ENCODE measurements at regions not wholly inside any gene's neighbourhood (a gene's known extent, or its start where the extent isn't known, plus 50 kb on each side); places are given as distances from the start of the nearest gene placed in this dataset.
"Not testable (repeated sequence)": the region's sequence is repeated elsewhere in the genome, so short reads cannot be mapped to it uniquely, and the experiment has no call there.

DNA sequence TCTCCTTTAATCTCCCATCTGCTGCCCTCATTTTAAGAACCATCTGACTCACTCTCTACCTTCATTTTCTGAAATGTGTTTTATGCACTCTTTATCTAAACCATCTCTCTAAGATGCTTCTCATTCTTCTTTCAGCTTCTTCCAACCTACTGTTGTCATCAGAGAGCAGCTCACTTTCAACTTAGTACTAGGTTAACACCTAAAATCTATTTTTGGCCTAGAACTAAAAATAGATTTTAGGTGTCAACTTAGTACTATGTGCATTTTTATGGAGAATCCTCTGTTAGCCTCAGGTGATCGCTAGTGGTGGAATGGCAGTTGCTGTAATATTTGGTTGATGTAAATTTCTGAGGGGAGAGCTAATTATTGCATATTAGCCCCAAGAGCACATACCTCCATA, 277.1 kb downstream of the KCNJ2 start:
- no peak overlapping the region for H3K9ac ChIP-seq (ENCODE audit: low read length)

DNA sequence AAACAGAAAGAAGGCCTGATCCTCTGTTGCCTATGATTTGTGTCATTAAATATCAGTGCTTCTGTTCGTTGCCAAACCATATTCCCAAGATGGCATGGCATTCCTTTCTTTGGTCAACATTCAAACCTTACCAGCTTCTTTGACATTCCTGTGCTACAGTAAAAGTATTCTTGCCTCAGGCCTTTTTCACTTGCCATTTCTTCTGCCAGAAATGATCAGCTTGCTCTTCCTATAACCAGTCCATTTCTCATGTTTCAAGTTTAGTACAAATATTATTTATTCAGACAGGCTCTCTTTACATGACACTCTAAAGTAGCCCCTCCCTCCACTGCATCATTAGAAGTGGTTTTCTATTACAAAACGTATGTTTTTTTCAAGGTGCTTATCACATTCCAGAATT, 278.3 kb downstream of the KCNJ2 start:
- Histone ChIP-seq H3K4me3 (ENCODE audit: low read length) (no peak overlapping the region), H3K4me1 (ENCODE audit: control insufficient read depth, insufficient read depth, low read length) (no peaks in the 10 kb centered on the region), H3K9ac (ENCODE audit: low read length) (no peak overlapping the region), H3K36me3 (ENCODE audit: control insufficient read depth, insufficient read depth, low read length) (no peaks in the 10 kb centered on the region), H3K27me3 (ENCODE audit: control insufficient read depth, insufficient read depth, low read length) (no peaks in the 10 kb centered on the region), H3K27ac (ENCODE audit: low read depth, low read length) (no peak overlapping the region)

More for the DNA sequence above, 277.1 kb downstream of the KCNJ2 start:
- H3K4me3 ChIP-seq (ENCODE audit: low read length): no peak overlapping the region
- no peaks in the 10 kb centered on the region for H3K4me1 ChIP-seq (ENCODE audit: control insufficient read depth, insufficient read depth, low read length)
- H3K27ac ChIP-seq (ENCODE audit: low read depth, low read length): no peak overlapping the region
- no peaks in the 10 kb centered on the region for H3K36me3 ChIP-seq (ENCODE audit: control insufficient read depth, insufficient read depth, low read length)
- no peaks in the 10 kb centered on the region for H3K27me3 ChIP-seq (ENCODE audit: control insufficient read depth, insufficient read depth, low read length)

DNA sequence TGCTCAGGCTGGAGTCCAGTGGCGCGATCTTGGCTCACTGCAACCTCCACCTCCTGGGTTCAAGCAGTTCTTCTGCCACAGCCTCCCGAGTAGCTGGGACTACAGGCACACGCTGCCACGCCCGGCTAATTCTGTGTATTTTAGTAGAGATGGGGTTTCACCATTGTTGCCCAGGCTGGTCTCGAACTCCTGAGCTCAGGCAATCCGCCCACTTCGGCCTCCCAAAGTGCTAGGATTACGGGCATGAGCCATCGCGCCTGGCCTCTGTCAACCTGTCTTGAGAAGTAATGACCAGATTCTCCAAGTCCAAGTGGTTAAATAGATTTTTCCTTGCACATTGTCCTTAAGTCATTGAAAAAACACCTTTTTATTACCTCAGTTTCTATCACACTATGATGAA, 283.7 kb downstream of the KCNJ2 start:
- not testable (repeated sequence) for H3K4me3 ChIP-seq (ENCODE audit: low read length); H3K27ac ChIP-seq (ENCODE audit: low read depth, low read length); H3K9ac ChIP-seq (ENCODE audit: low read length); H3K36me3 ChIP-seq (ENCODE audit: control insufficient read depth, insufficient read depth, low read length); H3K4me1 ChIP-seq (ENCODE audit: control insufficient read depth, insufficient read depth, low read length); H3K27me3 ChIP-seq (ENCODE audit: control insufficient read depth, insufficient read depth, low read length)

DNA sequence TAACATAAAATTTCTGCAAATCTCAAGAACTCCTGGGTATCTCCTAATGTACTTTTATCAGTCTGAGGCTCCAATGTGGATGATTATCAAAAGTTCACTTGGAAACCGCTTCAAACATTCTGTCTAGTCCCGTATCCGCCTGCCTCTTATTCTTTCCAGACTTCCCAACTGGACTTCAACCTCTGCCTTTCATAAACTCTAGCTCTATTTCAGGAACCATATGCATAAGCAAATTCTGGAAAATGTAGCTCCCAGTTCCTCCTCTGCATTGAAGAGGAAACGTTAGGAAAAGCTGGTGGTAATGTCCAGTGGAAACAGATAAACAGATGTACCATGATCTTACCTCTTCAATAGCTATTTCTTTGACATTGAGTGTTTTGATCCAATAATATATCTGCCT, 285.0 kb downstream of the KCNJ2 start:
- Histone ChIP-seq H3K4me3 (ENCODE audit: low read length) (no peak overlapping the region), H3K27ac (ENCODE audit: low read depth, low read length) (no peak overlapping the region), H3K9ac (ENCODE audit: low read length) (no peak overlapping the region), H3K4me1 (ENCODE audit: control insufficient read depth, insufficient read depth, low read length) (no peaks in the 10 kb centered on the region), H3K36me3 (ENCODE audit: control insufficient read depth, insufficient read depth, low read length) (no peaks in the 10 kb centered on the region), H3K27me3 (ENCODE audit: control insufficient read depth, insufficient read depth, low read length) (no peaks in the 10 kb centered on the region)

- Histone ChIP-seq H3K27me3 (ENCODE audit: control insufficient read depth, insufficient read depth, low read length) (no peaks in the 10 kb centered on the region), H3K9ac (ENCODE audit: low read length) (no peak overlapping the region), H3K36me3 (ENCODE audit: control insufficient read depth, insufficient read depth, low read length) (no peaks in the 10 kb centered on the region)
These were observed 285.6 kb downstream of the KCNJ2 start for GRCh38 chr17:70454908-70455307.

DNA sequence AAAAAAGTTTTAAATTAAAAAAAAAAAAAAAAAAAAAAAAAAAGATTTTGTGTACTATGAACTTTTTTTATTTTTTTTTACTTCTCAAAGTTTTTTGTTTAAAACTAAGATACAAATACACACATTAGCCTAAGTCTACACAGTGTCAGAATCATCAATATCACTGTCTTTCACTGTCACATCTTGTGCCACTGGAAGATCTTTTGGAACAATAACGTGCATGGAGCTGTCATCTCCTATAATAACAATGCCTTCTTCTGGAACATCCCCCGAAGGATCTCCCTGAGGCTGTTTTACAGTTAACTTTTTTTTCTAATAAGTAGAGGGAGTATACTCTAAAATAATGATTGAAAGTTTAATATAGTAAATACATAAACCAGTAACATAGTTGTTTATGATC, 295.7 kb downstream of the KCNJ2 start:
- Histone ChIP-seq H3K4me3 (ENCODE audit: low read length) (no peak overlapping the region), H3K9ac (ENCODE audit: low read length) (no peak overlapping the region), H3K36me3 (ENCODE audit: control insufficient read depth, insufficient read depth, low read length) (no peaks in the 10 kb centered on the region), H3K27me3 (ENCODE audit: control insufficient read depth, insufficient read depth, low read length) (no peaks in the 10 kb centered on the region), H3K27ac (ENCODE audit: low read depth, low read length) (no peak overlapping the region), H3K4me1 (ENCODE audit: control insufficient read depth, insufficient read depth, low read length) (no peaks in the 10 kb centered on the region)

More at GRCh38 chr17:70454908-70455307, 285.6 kb downstream of the KCNJ2 start:
- Histone ChIP-seq H3K4me1 (ENCODE audit: control insufficient read depth, insufficient read depth, low read length) (no peaks in the 10 kb centered on the region), H3K27ac (ENCODE audit: low read depth, low read length) (no peak overlapping the region), H3K4me3 (ENCODE audit: low read length) (no peak overlapping the region)

DNA sequence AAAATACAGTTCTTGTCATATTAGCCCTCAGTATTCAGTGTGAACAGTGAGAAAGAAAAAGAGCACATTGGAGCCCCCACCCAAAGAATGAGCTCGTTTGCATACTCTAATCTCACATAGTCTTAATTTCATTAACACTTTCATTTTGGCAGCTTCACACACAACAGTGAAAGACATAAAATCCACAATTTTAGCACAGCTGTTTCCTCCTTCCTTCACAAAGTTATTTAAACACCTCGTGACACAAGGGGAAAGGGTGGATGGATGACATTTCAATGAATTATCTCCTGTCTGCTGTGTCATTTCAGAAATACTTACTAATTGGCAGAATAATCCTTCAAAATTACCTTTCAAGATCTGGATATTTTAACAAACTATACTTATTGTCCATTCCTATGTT, 299.3 kb downstream of the KCNJ2 start:
- Histone ChIP-seq H3K27ac (ENCODE audit: low read depth, low read length) (no peak overlapping the region), H3K4me3 (ENCODE audit: low read length) (no peak overlapping the region), H3K27me3 (ENCODE audit: control insufficient read depth, insufficient read depth, low read length) (no peaks in the 10 kb centered on the region), H3K4me1 (ENCODE audit: control insufficient read depth, insufficient read depth, low read length) (no peaks in the 10 kb centered on the region), H3K9ac (ENCODE audit: low read length) (no peak overlapping the region), H3K36me3 (ENCODE audit: control insufficient read depth, insufficient read depth, low read length) (no peaks in the 10 kb centered on the region)

DNA sequence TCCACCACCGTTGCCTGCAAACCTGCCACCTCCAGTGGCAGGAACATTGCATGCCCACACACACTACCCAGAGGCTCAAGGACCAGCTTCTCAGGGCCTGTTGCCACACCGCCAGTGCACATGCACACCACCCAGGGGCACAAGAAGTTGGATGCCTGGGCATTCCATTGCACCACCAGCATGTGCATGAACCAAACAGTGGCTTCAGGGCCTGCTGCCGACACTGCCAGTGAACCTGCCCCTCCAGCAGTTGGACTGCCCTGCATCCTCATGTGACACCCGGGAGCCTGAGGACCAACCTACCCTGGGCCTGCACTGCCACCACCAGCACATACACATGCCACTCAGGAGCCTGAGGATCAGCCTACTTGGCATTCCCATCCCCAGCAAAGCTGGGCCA, 303.7 kb downstream of the KCNJ2 start:
- no peaks in the 10 kb centered on the region for H3K4me1 ChIP-seq (ENCODE audit: control insufficient read depth, insufficient read depth, low read length)
- H3K9ac ChIP-seq (ENCODE audit: low read length): no peak overlapping the region
- no peaks in the 10 kb centered on the region for H3K36me3 ChIP-seq (ENCODE audit: control insufficient read depth, insufficient read depth, low read length)
- no peak overlapping the region for H3K4me3 ChIP-seq (ENCODE audit: low read length)
- no peaks in the 10 kb centered on the region for H3K27me3 ChIP-seq (ENCODE audit: control insufficient read depth, insufficient read depth, low read length)
- no peak overlapping the region for H3K27ac ChIP-seq (ENCODE audit: low read depth, low read length)

GRCh38 chr17:70476368-70476767, 307.0 kb downstream of the KCNJ2 start:
- no peak overlapping the region for H3K4me3 ChIP-seq (ENCODE audit: low read length)
- H3K27me3 ChIP-seq (ENCODE audit: control insufficient read depth, insufficient read depth, low read length): no peaks in the 10 kb centered on the region
- H3K36me3 ChIP-seq (ENCODE audit: control insufficient read depth, insufficient read depth, low read length): no peaks in the 10 kb centered on the region
- no peak overlapping the region for H3K9ac ChIP-seq (ENCODE audit: low read length)
- H3K27ac ChIP-seq (ENCODE audit: low read depth, low read length): no peak overlapping the region
- H3K4me1 ChIP-seq (ENCODE audit: control insufficient read depth, insufficient read depth, low read length): no peaks in the 10 kb centered on the region

DNA sequence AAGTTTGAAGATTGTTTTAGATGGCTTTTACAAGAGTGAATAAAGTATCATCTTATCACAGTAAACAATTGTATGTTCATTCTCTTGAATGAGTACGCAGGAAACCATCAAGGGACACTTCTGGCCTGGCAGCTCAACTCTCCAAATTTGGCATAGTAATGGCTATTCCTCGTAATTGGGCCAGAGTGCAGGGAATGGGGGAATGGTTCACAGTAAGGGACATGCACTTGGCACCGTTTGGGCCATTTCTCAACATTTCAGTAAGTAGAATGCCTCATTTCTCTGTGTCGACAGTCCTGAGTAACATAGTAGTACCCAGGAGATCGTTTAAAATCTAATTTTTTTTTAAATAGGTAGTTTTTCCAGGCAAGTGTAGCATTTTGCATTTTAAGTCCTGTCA, 309.6 kb downstream of the KCNJ2 start:
- no peaks in the 10 kb centered on the region for H3K27me3 ChIP-seq (ENCODE audit: control insufficient read depth, insufficient read depth, low read length)
- H3K4me1 ChIP-seq (ENCODE audit: control insufficient read depth, insufficient read depth, low read length): no peaks in the 10 kb centered on the region
- H3K4me3 ChIP-seq (ENCODE audit: low read length): no peak overlapping the region
- H3K9ac ChIP-seq (ENCODE audit: low read length): no peak overlapping the region
- H3K36me3 ChIP-seq (ENCODE audit: control insufficient read depth, insufficient read depth, low read length): no peaks in the 10 kb centered on the region
- H3K27ac ChIP-seq (ENCODE audit: low read depth, low read length): no peak overlapping the region

GRCh38 chr17:70479779-70480178, 310.4 kb downstream of the KCNJ2 start:
- no peak overlapping the region for H3K4me3 ChIP-seq (ENCODE audit: low read length)
- H3K4me1 ChIP-seq (ENCODE audit: control insufficient read depth, insufficient read depth, low read length): no peaks in the 10 kb centered on the region
- H3K9ac ChIP-seq (ENCODE audit: low read length): no peak overlapping the region
- no peaks in the 10 kb centered on the region for H3K27me3 ChIP-seq (ENCODE audit: control insufficient read depth, insufficient read depth, low read length)
- no peak overlapping the region for H3K27ac ChIP-seq (ENCODE audit: low read depth, low read length)
- no peaks in the 10 kb centered on the region for H3K36me3 ChIP-seq (ENCODE audit: control insufficient read depth, insufficient read depth, low read length)

DNA sequence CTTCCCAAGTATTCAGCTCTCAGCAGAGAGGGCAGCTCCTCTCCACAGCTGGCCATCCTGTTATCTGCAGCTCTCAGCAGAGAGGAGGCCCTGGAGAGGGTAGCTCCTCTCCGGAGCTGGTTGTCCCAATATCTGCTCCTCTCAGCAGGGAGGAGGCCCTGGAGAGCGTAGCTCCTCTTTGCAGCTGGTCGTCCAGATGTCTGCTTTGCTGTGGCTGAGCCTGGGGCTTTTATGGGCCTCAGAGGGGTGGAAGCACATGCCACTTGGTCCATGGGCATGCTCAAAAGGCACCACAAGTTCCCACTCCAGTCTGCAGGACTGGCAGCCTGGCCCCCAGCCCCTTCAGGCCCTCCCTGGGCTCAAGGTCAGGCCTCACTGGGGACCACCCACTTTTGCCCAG, 314.3 kb downstream of the KCNJ2 start:
- H3K27ac ChIP-seq (ENCODE audit: low read depth, low read length): no peak overlapping the region
- H3K27me3 ChIP-seq (ENCODE audit: control insufficient read depth, insufficient read depth, low read length): no peaks in the 10 kb centered on the region
- H3K4me1 ChIP-seq (ENCODE audit: control insufficient read depth, insufficient read depth, low read length): no peaks in the 10 kb centered on the region
- H3K36me3 ChIP-seq (ENCODE audit: control insufficient read depth, insufficient read depth, low read length): no peaks in the 10 kb centered on the region
- no peak overlapping the region for H3K4me3 ChIP-seq (ENCODE audit: low read length)
- no peak overlapping the region for H3K9ac ChIP-seq (ENCODE audit: low read length)

GRCh38 chr17:70484050-70484449, 314.7 kb downstream of the KCNJ2 start:
- no peaks in the 10 kb centered on the region for H3K4me1 ChIP-seq (ENCODE audit: control insufficient read depth, insufficient read depth, low read length)
- H3K4me3 ChIP-seq (ENCODE audit: low read length): no peak overlapping the region
- no peaks in the 10 kb centered on the region for H3K27me3 ChIP-seq (ENCODE audit: control insufficient read depth, insufficient read depth, low read length)
- no peak overlapping the region for H3K27ac ChIP-seq (ENCODE audit: low read depth, low read length)
- H3K36me3 ChIP-seq (ENCODE audit: control insufficient read depth, insufficient read depth, low read length): no peaks in the 10 kb centered on the region
- no peak overlapping the region for H3K9ac ChIP-seq (ENCODE audit: low read length)

GRCh38 chr17:70484496-70484895, 315.2 kb downstream of the KCNJ2 start:
- H3K9ac ChIP-seq (ENCODE audit: low read length): no peak overlapping the region
- H3K36me3 ChIP-seq (ENCODE audit: control insufficient read depth, insufficient read depth, low read length): no peaks in the 10 kb centered on the region
- H3K27me3 ChIP-seq (ENCODE audit: control insufficient read depth, insufficient read depth, low read length): no peaks in the 10 kb centered on the region
- no peak overlapping the region for H3K4me3 ChIP-seq (ENCODE audit: low read length)
- H3K27ac ChIP-seq (ENCODE audit: low read depth, low read length): no peak overlapping the region
- H3K4me1 ChIP-seq (ENCODE audit: control insufficient read depth, insufficient read depth, low read length): no peaks in the 10 kb centered on the region
